ENCODE measurements at regions not wholly inside any gene's neighbourhood (a gene's known extent, or its start where the extent isn't known, plus 50 kb on each side); places are given as distances from the start of the nearest gene placed in this dataset.

GRCh38 chr10:131647789-131648188, 253.0 kb upstream of the PPP2R2D start:
- TF ChIP-seq CTCF (IDR thresholded peaks at IDR 0.05) (no peak), POLR2A (IDR thresholded peaks at IDR 0.05) (no peak)

All from body of pancreas (tissue), 4 donors.